ENCODE measurements at regions not wholly inside any gene's neighbourhood (a gene's known extent, or its start where the extent isn't known, plus 50 kb on each side); places are given as distances from the start of the nearest gene placed in this dataset.

DNA sequence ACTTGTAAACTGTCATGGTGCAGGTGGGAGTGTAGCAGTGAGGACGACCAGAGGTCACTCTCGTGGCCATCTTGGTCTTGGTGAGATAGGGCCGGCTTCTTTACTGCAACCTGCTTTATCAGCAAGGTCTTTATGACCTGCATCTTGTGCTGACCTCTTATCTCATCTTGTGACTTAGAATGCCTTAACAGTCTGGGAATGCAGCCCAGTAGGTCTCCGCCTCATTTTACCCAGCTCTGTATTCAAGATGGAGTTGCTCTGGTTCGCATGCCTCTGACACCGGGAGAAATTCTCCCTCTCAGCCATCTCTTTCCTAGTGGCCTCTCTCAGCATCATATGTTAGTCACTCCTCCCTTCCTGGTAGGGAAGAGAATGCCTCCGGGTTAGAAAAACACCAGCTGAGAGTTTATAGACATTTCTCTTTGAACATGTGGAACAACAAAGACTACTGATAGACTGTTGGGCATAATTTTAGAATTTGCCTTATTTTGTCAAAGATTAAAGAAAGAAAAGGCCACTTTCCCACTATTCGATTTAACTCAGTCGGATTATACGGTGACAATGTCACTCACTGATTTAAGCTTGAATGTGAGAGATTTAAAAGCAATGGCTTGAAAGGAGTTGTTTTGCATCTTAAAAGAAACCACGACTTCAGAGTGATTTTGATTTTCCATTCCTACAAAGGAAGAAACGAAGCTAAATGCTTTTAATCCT lies 67.9 kb upstream of the SNX9 start (continued):
- TF ChIP-seq PCBP2 (IDR thresholded peaks at IDR 0.05; ENCODE audit: low read depth, low read length, poor library complexity, severe bottlenecking) (no peak), CHD1 (IDR thresholded peaks at IDR 0.05; ENCODE audit: low read length) (no peak), SPI1 (IDR thresholded peaks at IDR 0.05; ENCODE audit: borderline replicate concordance, low read depth, low read length) (no peak), NR3C1 (CRISPR knock-in tag; IDR thresholded peaks at IDR 0.05) (no peak), ZNF780A (CRISPR knock-in tag; IDR thresholded peaks at IDR 0.05) (0 out of 2 replicates have a peak, but pooled peaks have one; percentile 44), SMAD3 (CRISPR knock-in tag; conservative IDR thresholded peaks at IDR 0.05) (peak; percentile 99), FOS (IDR thresholded peaks at IDR 0.05; ENCODE audit: extremely low read depth, insufficient read length) (no peak), MIER1 (IDR thresholded peaks at IDR 0.05; ENCODE audit: low read depth) (no peak), RBM15 (IDR thresholded peaks at IDR 0.05; ENCODE audit: insufficient read depth, low read length) (no peak), MEF2D (tag; conservative IDR thresholded peaks at IDR 0.05; ENCODE audit: low read depth) (peak; percentile 95), HDGF (IDR thresholded peaks at IDR 0.05) (no peak), CSDE1 (IDR thresholded peaks at IDR 0.05) (no peak), TSHZ1 (CRISPR knock-in tag; IDR thresholded peaks at IDR 0.05) (peak; percentile 97), STAG1 (CRISPR knock-in tag; IDR thresholded peaks at IDR 0.05; ENCODE audit: borderline replicate concordance) (no peak), GATAD2A (IDR thresholded peaks at IDR 0.05) (peak; percentile 67; the same call in 1 of the 2 replicates), TEAD1 (CRISPR knock-in tag; IDR thresholded peaks at IDR 0.05) (peak in 1 of 2 experiments; percentile 98; a peak in 2 of 4 replicates), NFIX (CRISPR knock-in tag; IDR thresholded peaks at IDR 0.05; ENCODE audit: low read depth) (0 out of 2 replicates have a peak, but pooled peaks have one; percentile 43), RBM22 (IDR thresholded peaks at IDR 0.05; ENCODE audit: low read depth, low read length, poor library complexity, severe bottlenecking) (no peak), ETV1 (tag; conservative IDR thresholded peaks at IDR 0.05; ENCODE audit: low read depth) (peak; percentile 72)
- TF ChIP-seq, protein P1, sequence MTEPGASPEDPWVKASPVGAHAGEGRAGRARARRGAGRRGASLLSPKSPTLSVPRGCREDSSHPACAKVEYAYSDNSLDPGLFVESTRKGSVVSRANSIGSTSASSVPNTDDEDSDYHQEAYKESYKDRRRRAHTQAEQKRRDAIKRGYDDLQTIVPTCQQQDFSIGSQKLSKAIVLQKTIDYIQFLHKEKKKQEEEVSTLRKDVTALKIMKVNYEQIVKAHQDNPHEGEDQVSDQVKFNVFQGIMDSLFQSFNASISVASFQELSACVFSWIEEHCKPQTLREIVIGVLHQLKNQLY (CRISPR knock-in tag; conservative IDR thresholded peaks at IDR 0.05): no peak

All from K562 (cell line).